ENCODE measurements at regions not wholly inside any gene's neighbourhood (a gene's known extent, or its start where the extent isn't known, plus 50 kb on each side); places are given as distances from the start of the nearest gene placed in this dataset.

GRCh38 chr3:72606005-72606800 is 242.0 kb downstream of the SHQ1 start:
- Histone ChIP-seq H3K27me3 (replicated peaks) (no peaks in the 10 kb centered on the region), H3K4me3 (no peak overlapping the region), H3K4me1 (replicated peaks) (no peaks in the 10 kb centered on the region), H3K27ac (no peak overlapping the region), H3K9me3 (replicated peaks) (no peaks in the 10 kb centered on the region), H3K36me3 (no peaks in the 10 kb centered on the region)
- DNase-seq (ENCODE audit: low read depth in 1 of 2, low spot score in 2 of 2): no peak

- H3K9me3 ChIP-seq (replicated peaks): no peaks in the 10 kb centered on the region
- H3K27ac ChIP-seq: no peak overlapping the region
- no peak overlapping the region for H3K4me3 ChIP-seq
- H3K4me1 ChIP-seq (replicated peaks): no peaks in the 10 kb centered on the region
- no peak for DNase-seq (ENCODE audit: low read depth in 1 of 2, low spot score in 2 of 2)
- no peaks in the 10 kb centered on the region for H3K36me3 ChIP-seq
- H3K27me3 ChIP-seq (replicated peaks): no peaks in the 10 kb centered on the region
Observed at GRCh38 chr3:72604328-72604727, 243.9 kb downstream of the SHQ1 start.

DNA sequence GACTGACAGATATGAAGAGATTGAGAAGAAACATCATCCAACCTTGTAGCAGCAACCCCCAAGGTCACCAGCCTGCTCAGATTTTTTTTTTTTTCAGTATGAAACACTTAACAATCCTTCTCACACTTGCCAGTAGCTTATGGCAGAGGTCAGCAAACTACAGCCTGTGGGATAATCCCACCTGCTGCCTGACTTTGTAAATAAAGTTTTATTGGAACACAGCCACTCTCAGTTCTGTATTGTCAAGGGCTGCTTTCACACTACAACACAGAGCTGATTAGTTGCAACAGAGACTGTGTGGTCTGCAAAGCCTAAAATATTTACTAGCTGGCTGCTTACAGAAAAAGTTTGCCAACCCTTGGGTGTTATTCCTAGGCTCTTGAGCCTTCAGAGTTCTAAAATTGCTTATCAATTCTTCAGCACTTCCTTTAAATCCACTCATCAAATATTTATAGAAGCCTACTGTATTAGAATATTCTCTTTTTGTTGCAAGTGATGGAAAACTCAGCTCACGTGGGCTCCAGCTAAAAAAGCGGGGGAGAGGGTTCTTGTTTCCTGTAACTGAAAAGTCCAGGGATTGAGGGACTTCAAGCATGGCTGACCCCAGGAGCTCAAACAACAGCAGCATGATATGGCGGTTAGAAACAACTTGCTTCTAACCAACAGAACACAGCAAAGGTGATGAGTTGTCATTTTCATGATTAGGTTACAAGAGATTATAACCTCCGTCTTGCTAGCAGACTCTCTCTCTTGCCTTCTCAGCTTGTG is 246.1 kb downstream of the SHQ1 start:
- Histone ChIP-seq H3K27ac (no peak overlapping the region), H3K4me1 (replicated peaks) (no peaks in the 10 kb centered on the region), H3K9me3 (replicated peaks) (no peaks in the 10 kb centered on the region), H3K27me3 (replicated peaks) (no peaks in the 10 kb centered on the region), H3K36me3 (no peaks in the 10 kb centered on the region), H3K4me3 (no peak overlapping the region)
- no peak for DNase-seq (ENCODE audit: low read depth in 1 of 2, low spot score in 2 of 2)

DNA sequence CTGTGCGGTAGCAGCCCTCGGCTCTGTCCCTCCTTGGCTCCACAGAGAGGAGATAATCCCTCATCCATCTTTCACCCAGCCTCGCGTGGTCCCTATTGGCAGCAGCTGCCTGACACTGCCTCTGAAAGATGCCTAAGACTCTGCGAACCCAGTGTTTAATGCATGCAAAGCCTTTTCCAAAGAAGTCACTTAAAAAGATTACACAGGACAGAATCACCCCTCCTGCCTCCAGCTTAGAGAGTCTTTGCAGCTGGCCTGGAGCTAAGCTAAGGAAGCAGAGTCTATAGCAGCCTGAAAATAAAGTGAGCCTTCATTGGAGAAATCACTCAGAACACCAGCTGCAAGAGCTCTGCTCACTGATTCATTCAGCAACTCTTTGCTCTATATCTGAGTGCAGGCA is 247.2 kb downstream of the SHQ1 start:
- Histone ChIP-seq H3K9me3 (replicated peaks) (no peaks in the 10 kb centered on the region), H3K27me3 (replicated peaks) (no peaks in the 10 kb centered on the region), H3K4me1 (replicated peaks) (no peaks in the 10 kb centered on the region), H3K27ac (no peak overlapping the region), H3K4me3 (no peak overlapping the region), H3K36me3 (no peaks in the 10 kb centered on the region)
- DNase-seq (ENCODE audit: low read depth in 1 of 2, low spot score in 2 of 2): no peak

DNA sequence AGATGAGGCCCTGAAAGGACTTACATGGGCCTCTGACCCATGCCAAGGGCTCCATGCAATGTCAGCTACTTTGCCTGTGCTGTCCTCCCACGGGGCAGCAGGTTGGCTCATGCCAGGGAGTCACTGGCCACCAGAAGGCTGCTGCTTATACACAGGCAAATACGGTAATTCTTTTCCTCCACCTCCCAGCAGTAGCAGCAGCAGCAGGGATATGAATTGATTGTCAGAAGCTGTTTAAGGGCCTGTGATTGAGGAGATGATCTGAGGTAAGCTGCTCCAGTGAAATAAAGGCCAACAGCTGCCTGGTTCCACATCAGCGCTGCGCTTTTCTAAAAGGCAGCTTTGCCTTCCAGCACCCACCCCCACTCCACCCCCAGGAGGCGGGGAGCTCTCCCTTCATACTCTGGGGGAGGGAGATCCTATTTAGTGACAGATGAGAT is 250.5 kb downstream of the SHQ1 start:
- Histone ChIP-seq H3K27ac (no peak overlapping the region), H3K9me3 (replicated peaks) (no peaks in the 10 kb centered on the region), H3K4me3 (no peak overlapping the region), H3K36me3 (no peaks in the 10 kb centered on the region), H3K27me3 (replicated peaks) (no peaks in the 10 kb centered on the region), H3K4me1 (replicated peaks) (peaks cover 32% of the 10 kb centered on the region)
- no peak for DNase-seq (ENCODE audit: low read depth in 1 of 2, low spot score in 2 of 2)

DNA sequence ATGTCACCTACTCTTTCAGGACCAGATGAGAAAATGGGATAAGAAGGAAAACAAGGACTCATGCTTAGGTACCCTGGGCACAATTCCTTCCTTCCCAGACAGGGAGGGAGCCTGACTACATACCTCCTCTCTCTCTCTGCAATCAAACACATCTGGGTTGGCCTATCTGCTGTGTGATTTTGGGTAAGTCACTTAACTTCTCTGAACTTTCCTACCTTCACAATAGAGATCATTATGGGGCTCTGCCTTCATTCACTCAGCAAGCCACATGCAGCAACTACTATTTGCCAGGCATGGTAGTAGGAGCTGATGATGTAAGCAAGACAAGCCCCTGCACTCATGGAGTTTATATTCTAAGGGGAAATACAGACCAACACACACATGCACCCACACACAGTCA is 251.2 kb downstream of the SHQ1 start:
- DNase-seq (ENCODE audit: low read depth in 1 of 2, low spot score in 2 of 2): no peak
- H3K27me3 ChIP-seq (replicated peaks): no peaks in the 10 kb centered on the region
- no peak overlapping the region for H3K4me3 ChIP-seq
- no peak overlapping the region for H3K27ac ChIP-seq
- no peaks in the 10 kb centered on the region for H3K36me3 ChIP-seq
- no peaks in the 10 kb centered on the region for H3K9me3 ChIP-seq (replicated peaks)
- peaks cover 39% of the 10 kb centered on the region for H3K4me1 ChIP-seq (replicated peaks)

GRCh38 chr3:72595927-72596610 is 252.2 kb downstream of the SHQ1 start:
- Histone ChIP-seq H3K9me3 (replicated peaks) (no peaks in the 10 kb centered on the region), H3K36me3 (no peaks in the 10 kb centered on the region)

GRCh38 chr3:72595376-72595775 is 252.9 kb downstream of the SHQ1 start:
- no peak overlapping the region for H3K4me3 ChIP-seq
- peak in 1 of 2 experiments; percentile 23 for DNase-seq (ENCODE audit: low read depth in 1 of 2, low spot score in 2 of 2)

More at GRCh38 chr3:72595927-72596610, 252.2 kb downstream of the SHQ1 start:
- Histone ChIP-seq H3K4me1 (replicated peaks) (peaks cover 45% of the 10 kb centered on the region), H3K27ac (no peak overlapping the region), H3K4me3 (no peak overlapping the region), H3K27me3 (replicated peaks) (no peaks in the 10 kb centered on the region)
- DNase-seq (ENCODE audit: low read depth in 1 of 2, low spot score in 2 of 2): no peak

DNA sequence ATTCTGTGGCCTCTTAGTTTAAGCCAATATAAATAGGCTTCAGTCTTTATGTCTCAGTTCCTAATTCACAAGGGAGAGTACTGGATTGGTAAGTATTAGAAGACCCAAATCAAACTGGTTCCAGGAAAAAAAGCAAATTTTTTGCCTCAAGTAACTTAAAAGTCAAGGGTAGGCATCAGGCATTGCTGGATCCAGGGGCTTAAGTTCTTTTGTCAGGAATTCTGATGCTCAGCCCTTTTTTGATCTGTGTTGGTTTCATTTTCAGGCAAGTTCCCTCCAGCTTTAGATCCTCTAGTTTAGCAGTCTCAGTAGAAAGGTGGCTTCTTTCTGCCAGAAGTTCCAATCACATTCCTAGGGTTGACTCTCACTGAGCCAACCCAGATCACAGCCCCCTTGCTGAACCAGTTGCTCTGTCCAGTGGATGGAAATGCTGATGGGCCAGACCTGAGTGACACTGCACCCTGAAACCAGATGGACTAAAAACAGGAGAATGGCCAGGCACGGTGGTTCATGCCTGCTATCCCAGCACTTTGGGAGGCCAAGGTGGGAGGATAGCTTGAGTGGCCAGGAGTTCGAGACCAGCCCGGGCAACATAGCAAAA is 253.5 kb downstream of the SHQ1 start:
- H3K9me3 ChIP-seq (replicated peaks): no peaks in the 10 kb centered on the region
- no peak overlapping the region for H3K4me3 ChIP-seq
- peak overlapping the region; percentile 35 for H3K27ac ChIP-seq
- no peaks in the 10 kb centered on the region for H3K27me3 ChIP-seq (replicated peaks)
- no peaks in the 10 kb centered on the region for H3K36me3 ChIP-seq
- peaks cover 59% of the 10 kb centered on the region for H3K4me1 ChIP-seq (replicated peaks)
- DNase-seq (ENCODE audit: low read depth in 1 of 2, low spot score in 2 of 2): no peak

More at GRCh38 chr3:72595376-72595775, 252.9 kb downstream of the SHQ1 start:
- H3K36me3 ChIP-seq: no peaks in the 10 kb centered on the region
- H3K27ac ChIP-seq: no peak overlapping the region
- H3K27me3 ChIP-seq (replicated peaks): no peaks in the 10 kb centered on the region
- peaks cover 52% of the 10 kb centered on the region for H3K4me1 ChIP-seq (replicated peaks)
- no peaks in the 10 kb centered on the region for H3K9me3 ChIP-seq (replicated peaks)

GRCh38 chr3:72593881-72594397 is 254.3 kb downstream of the SHQ1 start:
- peak in 1 of 2 experiments; percentile 26 for DNase-seq (ENCODE audit: low read depth in 1 of 2, low spot score in 2 of 2)
- H3K4me1 ChIP-seq (replicated peaks): peaks cover 61% of the 10 kb centered on the region
- no peaks in the 10 kb centered on the region for H3K9me3 ChIP-seq (replicated peaks)
- H3K4me3 ChIP-seq: no peak overlapping the region
- H3K27me3 ChIP-seq (replicated peaks): no peaks in the 10 kb centered on the region
- H3K36me3 ChIP-seq: no peaks in the 10 kb centered on the region
- H3K27ac ChIP-seq: peak overlapping the region; percentile 35

- Histone ChIP-seq H3K4me3 (peak overlapping the region; percentile 17), H3K9me3 (replicated peaks) (no peaks in the 10 kb centered on the region), H3K27me3 (replicated peaks) (no peaks in the 10 kb centered on the region), H3K27ac (peak overlapping the region; percentile 96), H3K36me3 (no peaks in the 10 kb centered on the region), H3K4me1 (replicated peaks) (peaks cover 61% of the 10 kb centered on the region)
- DNase-seq (ENCODE audit: low read depth in 1 of 2, low spot score in 2 of 2): peak; percentile 98 to 99
Observed at GRCh38 chr3:72591522-72592421, 256.5 kb downstream of the SHQ1 start.

DNA sequence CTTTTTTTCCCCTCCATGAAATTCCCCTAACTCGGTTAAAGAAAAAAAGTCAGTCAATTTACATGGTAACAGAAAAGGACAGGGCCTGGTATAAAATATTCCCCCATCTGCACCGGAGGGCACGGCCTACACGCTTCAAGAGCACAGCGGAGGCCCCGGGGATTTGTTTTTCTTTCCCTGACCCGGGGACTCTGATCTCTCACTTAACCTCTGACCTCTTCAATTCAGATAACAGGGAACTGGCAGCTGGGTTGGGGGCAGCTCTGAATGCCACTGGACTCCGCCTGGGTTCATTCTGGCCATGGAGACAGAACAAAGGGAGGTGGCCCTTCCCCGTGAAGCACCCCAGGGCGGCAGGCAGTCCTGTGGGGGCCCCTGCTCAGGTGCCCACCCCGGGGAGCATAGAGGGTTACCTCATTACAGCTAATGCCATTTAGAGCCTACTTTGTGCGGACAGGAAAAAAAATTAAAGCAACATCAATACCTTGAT is 257.5 kb downstream of the SHQ1 start:
- Histone ChIP-seq H3K9me3 (replicated peaks) (no peaks in the 10 kb centered on the region), H3K36me3 (no peaks in the 10 kb centered on the region), H3K27me3 (replicated peaks) (no peaks in the 10 kb centered on the region), H3K4me1 (replicated peaks) (peaks cover 62% of the 10 kb centered on the region), H3K4me3 (no peak overlapping the region), H3K27ac (peak overlapping the region; percentile 72)
- DNase-seq (ENCODE audit: low read depth in 1 of 2, low spot score in 2 of 2): no peak

Data from SJSA1 (cell line).